GM23338 (cell line): ENCODE measurements at regions not wholly inside any gene's neighbourhood (a gene's known extent, or its start where the extent isn't known, plus 50 kb on each side); places are given as distances from the start of the nearest gene placed in this dataset.
"Not testable (repeated sequence)": the region's sequence is repeated elsewhere in the genome, so short reads cannot be mapped to it uniquely, and the experiment has no call there.

Experiments
- CTCF ChIP-seq, 2 experiments: fragments of 200-600 bp in 1 of 2; sonication (generic) in 1 of 2; conservative IDR thresholded peaks; 2 replicates each; pipeline versions ENCODE4 v1.5.1 to v1.6.1; 2016 to 2017; ENCODE audit warnings: antibody characterized with exemption in 2 of 2, low read depth in 2 of 2, mild to moderate bottlenecking in 2 of 2, moderate library complexity in 1 of 2
- EZH2 ChIP-seq: fragments of 200-600 bp; sonication (generic); IDR thresholded peaks from one replicate; pipeline ENCODE4 v1.8.0; 2017; ENCODE audit warnings: antibody characterized with exemption, mild to moderate bottlenecking, low read depth; ENCODE audit not compliant: unreplicated experiment
- EZH2phosphoT487 ChIP-seq: fragments of 200-600 bp; sonication (generic); IDR thresholded peaks from one replicate; pipeline ENCODE4 v1.8.1; 2018; ENCODE audit warnings: antibody characterized with exemption; ENCODE audit not compliant: unreplicated experiment
- REST ChIP-seq: IDR thresholded peaks from one replicate; pipeline ENCODE4 v1.6.1; 2018; ENCODE audit warnings: antibody characterized with exemption; ENCODE audit not compliant: unreplicated experiment

GRCh38 chr4:4006356-4006755 is 220.4 kb downstream of the OTOP1 start:
- TF ChIP-seq CTCF (conservative IDR thresholded peaks at IDR 0.05; ENCODE audit: low read depth in 2 of 2); EZH2; EZH2phosphoT487; REST: not testable (repeated sequence)
